ENCODE measurements at regions not wholly inside any gene's neighbourhood (a gene's known extent, or its start where the extent isn't known, plus 50 kb on each side); places are given as distances from the start of the nearest gene placed in this dataset.

- DNase-seq (ENCODE audit: low spot score in 2 of 2): no peak
- intact Hi-C loops (cut with DNase I; ENCODE audit: low total_unique reads): no loop called here
- WGBS, 2 donors: 91 to 94% methylated on average over 12 to 13 of the region's 13 CpGs
- no peak overlapping the region for H3K4me3 ChIP-seq (ENCODE audit: low read depth, poor library complexity, severe bottlenecking)
- TF ChIP-seq POLR2A (IDR thresholded peaks at IDR 0.05): no peak
- TF ChIP-seq CTCF (IDR thresholded peaks at IDR 0.05): no peak
These were observed 363.4 kb upstream of the MKI67 start for GRCh38 chr10:128489324-128490247.

- intact Hi-C loops (cut with DNase I; ENCODE audit: low total_unique reads): no loop called here
- no peak overlapping the region for H3K4me3 ChIP-seq (ENCODE audit: low read depth, poor library complexity, severe bottlenecking)
- DNase-seq (ENCODE audit: low spot score in 2 of 2): no peak
- 89 to 97% methylated on average over 5 of the region's 5 CpGs for WGBS, 2 donors
- no peak for TF ChIP-seq CTCF (IDR thresholded peaks at IDR 0.05)
- no peak for TF ChIP-seq POLR2A (IDR thresholded peaks at IDR 0.05)
These were observed 365.5 kb upstream of the MKI67 start for GRCh38 chr10:128491686-128492085.

GRCh38 chr10:128493811-128494210, 367.6 kb upstream of the MKI67 start:
- TF ChIP-seq CTCF (IDR thresholded peaks at IDR 0.05) (no peak), POLR2A (IDR thresholded peaks at IDR 0.05) (no peak)
- intact Hi-C loops (cut with DNase I; ENCODE audit: low total_unique reads): no loop called here
- DNase-seq (ENCODE audit: low spot score in 2 of 2): no peak

GRCh38 chr10:128494665-128495064, 368.4 kb upstream of the MKI67 start:
- TF ChIP-seq POLR2A (IDR thresholded peaks at IDR 0.05) (no peak), CTCF (IDR thresholded peaks at IDR 0.05) (no peak)
- no peak for DNase-seq (ENCODE audit: low spot score in 2 of 2)
- H3K4me3 ChIP-seq (ENCODE audit: low read depth, poor library complexity, severe bottlenecking): no peak overlapping the region
- intact Hi-C loops (cut with DNase I; ENCODE audit: low total_unique reads): no loop called here
- 65 to 88% methylated on average over 3 of the region's 3 CpGs for WGBS, 2 donors

More at GRCh38 chr10:128493811-128494210, 367.6 kb upstream of the MKI67 start:
- 50 to 55% methylated on average over 4 of the region's 4 CpGs for WGBS, 2 donors
- no peak overlapping the region for H3K4me3 ChIP-seq (ENCODE audit: low read depth, poor library complexity, severe bottlenecking)

GRCh38 chr10:128497660-128498377, 371.6 kb upstream of the MKI67 start:
- intact Hi-C loops (cut with DNase I; ENCODE audit: low total_unique reads): no loop called here
- no peak for DNase-seq (ENCODE audit: low spot score in 2 of 2)
- H3K4me3 ChIP-seq (ENCODE audit: low read depth, poor library complexity, severe bottlenecking): no peak overlapping the region
- 86% methylated on average over 17 of the region's 17 CpGs for WGBS, 2 donors
- TF ChIP-seq CTCF (IDR thresholded peaks at IDR 0.05): no peak
- TF ChIP-seq POLR2A (IDR thresholded peaks at IDR 0.05): no peak

Data from lower leg skin (tissue), 4 donors.